A673 (cell line): ENCODE measurements at regions not wholly inside any gene's neighbourhood (a gene's known extent, or its start where the extent isn't known, plus 50 kb on each side); places are given as distances from the start of the nearest gene placed in this dataset.

Source experiments
- EZH2 ChIP-seq: fragments of 200-600 bp; sonication (generic); IDR thresholded peaks from 2 replicates; pipeline ENCODE4 v1.6.1; 2017; ENCODE audit warnings: borderline replicate concordance, low read depth, mild to moderate bottlenecking, mixed read lengths, antibody characterized with exemption, low read length; ENCODE audit not compliant: poor library complexity, severe bottlenecking
- TF ChIP-seq, protein P1 (sequence below): fragments of 300-800, 200-600 bp; sonication (generic); conservative IDR thresholded peaks from 2 replicates; pipeline ENCODE4 v1.5.1; 2017; ENCODE audit warnings: low read depth, mild to moderate bottlenecking, antibody characterized with exemption, low read length, moderate library complexity, mixed read lengths

GRCh38 chr5:2006971-2007291, 124.2 kb upstream of the IRX4 start:
- TF ChIP-seq, protein P1, sequence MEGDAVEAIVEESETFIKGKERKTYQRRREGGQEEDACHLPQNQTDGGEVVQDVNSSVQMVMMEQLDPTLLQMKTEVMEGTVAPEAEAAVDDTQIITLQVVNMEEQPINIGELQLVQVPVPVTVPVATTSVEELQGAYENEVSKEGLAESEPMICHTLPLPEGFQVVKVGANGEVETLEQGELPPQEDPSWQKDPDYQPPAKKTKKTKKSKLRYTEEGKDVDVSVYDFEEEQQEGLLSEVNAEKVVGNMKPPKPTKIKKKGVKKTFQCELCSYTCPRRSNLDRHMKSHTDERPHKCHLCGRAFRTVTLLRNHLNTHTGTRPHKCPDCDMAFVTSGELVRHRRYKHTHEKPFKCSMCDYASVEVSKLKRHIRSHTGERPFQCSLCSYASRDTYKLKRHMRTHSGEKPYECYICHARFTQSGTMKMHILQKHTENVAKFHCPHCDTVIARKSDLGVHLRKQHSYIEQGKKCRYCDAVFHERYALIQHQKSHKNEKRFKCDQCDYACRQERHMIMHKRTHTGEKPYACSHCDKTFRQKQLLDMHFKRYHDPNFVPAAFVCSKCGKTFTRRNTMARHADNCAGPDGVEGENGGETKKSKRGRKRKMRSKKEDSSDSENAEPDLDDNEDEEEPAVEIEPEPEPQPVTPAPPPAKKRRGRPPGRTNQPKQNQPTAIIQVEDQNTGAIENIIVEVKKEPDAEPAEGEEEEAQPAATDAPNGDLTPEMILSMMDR, result no peak
- no peak for TF ChIP-seq EZH2
